ENCODE measurements at regions not wholly inside any gene's neighbourhood (a gene's known extent, or its start where the extent isn't known, plus 50 kb on each side); places are given as distances from the start of the nearest gene placed in this dataset.

DNA sequence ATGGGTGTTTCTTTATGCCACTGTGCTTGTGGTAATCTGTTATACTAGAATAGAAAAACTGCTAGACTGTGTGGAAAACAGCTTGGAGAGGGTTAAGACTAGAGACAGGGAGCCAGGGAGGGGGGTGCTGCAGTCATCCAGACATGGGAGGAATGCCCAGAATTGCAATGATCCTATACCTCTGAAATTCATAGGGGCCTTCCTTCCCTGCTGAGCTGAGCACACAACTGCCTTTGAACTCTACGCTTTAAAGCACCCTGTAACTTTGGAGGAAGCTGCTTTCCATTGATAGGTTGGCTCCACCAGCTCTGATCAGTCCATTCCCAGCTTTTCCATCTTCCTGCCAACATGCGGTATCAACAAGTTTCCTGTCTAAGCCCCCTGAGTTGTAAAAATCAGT is 155.9 kb upstream of the RASGEF1B start:
- TF ChIP-seq, protein P1, sequence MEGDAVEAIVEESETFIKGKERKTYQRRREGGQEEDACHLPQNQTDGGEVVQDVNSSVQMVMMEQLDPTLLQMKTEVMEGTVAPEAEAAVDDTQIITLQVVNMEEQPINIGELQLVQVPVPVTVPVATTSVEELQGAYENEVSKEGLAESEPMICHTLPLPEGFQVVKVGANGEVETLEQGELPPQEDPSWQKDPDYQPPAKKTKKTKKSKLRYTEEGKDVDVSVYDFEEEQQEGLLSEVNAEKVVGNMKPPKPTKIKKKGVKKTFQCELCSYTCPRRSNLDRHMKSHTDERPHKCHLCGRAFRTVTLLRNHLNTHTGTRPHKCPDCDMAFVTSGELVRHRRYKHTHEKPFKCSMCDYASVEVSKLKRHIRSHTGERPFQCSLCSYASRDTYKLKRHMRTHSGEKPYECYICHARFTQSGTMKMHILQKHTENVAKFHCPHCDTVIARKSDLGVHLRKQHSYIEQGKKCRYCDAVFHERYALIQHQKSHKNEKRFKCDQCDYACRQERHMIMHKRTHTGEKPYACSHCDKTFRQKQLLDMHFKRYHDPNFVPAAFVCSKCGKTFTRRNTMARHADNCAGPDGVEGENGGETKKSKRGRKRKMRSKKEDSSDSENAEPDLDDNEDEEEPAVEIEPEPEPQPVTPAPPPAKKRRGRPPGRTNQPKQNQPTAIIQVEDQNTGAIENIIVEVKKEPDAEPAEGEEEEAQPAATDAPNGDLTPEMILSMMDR (IDR thresholded peaks at IDR 0.05) = no peak
- TF ChIP-seq POLR2A (IDR thresholded peaks at IDR 0.05) = no peak
